Left lung (tissue), 4 donors: ENCODE measurements at regions not wholly inside any gene's neighbourhood (a gene's known extent, or its start where the extent isn't known, plus 50 kb on each side); places are given as distances from the start of the nearest gene placed in this dataset.

Experiments
- ATAC-seq: fragments of 200-7000 bp; cut with Tn5 transposase; one replicate; pipeline ENCODE4 v1.9.1; 2020; ENCODE audit warnings: moderate library complexity
- DNase-seq, 4 donors: peaks; one replicate each; pipeline ENCODE4 v3.0.0-alpha.2; 2013 to 2020
- H3K27ac ChIP-seq, 2 donors: fragments of 200-600 bp; sonication (generic) in 1 of 2; one replicate each; pipeline versions ENCODE4 v1.5.0 to v1.8.0; 2020 to 2021
- H3K27me3 ChIP-seq, 2 donors: fragments of 200-600 bp; sonication (generic) in 1 of 2; one replicate each; pipeline versions ENCODE4 v1.5.0 to v1.8.0; 2020 to 2021
- H3K36me3 ChIP-seq, 2 donors: fragments of 200-600 bp; sonication (generic) in 1 of 2; one replicate each; pipeline versions ENCODE4 v1.5.0 to v1.8.0; 2020 to 2021
- H3K4me1 ChIP-seq, 2 donors: fragments of 200-600 bp; one replicate each; pipeline ENCODE4 v1.8.0; 2021
- H3K4me3 ChIP-seq, 2 donors: fragments of 200-600 bp; sonication (generic) in 1 of 2; one replicate each; pipeline versions ENCODE4 v1.5.0 to v1.8.0; 2020 to 2021; ENCODE audit warnings: mild to moderate bottlenecking in 1 of 2
- H3K9me3 ChIP-seq, 2 donors: fragments of 200-600 bp; sonication (generic) in 1 of 2; one replicate each; pipeline versions ENCODE4 v1.5.0 to v1.8.0; 2020 to 2021
- CTCF ChIP-seq, 2 donors: fragments of 200-600 bp; sonication (generic) in 1 of 2; IDR thresholded peaks; one replicate each; pipeline versions ENCODE4 v1.5.0 to v1.8.0; 2021; ENCODE audit warnings: antibody characterized with exemption in 2 of 2
- intact Hi-C, 2 donors: fragments of 100-400 bp; cut with DNase I; formaldehyde crosslinking; loops; one replicate each; pipeline versions ENCODE4 v1.11.2 to v1.14.2; 2022
- donor health status: DM: no; HTN: yes; CAD: no.
- donor health status: DM: no; HTN: no; CAD: no.

DNA sequence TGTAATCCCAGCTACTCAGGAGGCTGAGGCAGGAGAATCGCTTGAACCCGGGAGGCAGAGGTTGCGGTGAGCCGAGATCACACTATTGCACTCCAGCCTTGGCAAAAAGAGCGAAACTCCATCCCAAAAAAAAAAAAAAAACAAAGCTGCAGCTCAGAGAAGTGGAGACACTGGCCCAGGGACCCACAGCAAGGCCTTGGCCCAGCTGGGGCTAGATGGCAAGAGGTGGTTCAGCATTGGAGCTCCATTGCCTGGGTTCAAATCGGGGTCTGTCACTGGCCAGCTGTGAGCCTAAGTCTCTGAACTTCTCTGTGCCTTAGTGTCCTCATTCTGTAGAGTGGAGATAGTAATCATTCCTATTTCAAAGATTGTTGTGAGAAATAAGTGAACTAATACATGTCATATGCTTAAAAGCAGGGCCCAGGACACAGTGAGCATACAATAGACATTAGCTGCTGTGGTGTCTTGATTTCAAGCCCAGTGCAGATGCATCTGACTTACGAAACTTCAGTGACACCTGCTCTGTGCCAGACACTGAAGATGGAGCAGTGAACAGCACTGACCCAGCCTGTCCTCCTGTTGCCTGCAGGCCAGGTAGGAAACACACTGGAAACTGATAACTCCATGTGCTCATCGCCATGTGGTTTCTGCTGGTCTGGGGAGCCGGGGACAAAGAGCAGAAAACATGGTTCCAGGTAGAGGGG, 127.7 kb downstream of the C9orf50 start:
- Histone ChIP-seq H3K27ac (peak overlapping the region in 1 of 2 donors; percentile 99), H3K4me3 (no peak overlapping the region), H3K27me3 (no peaks in the 10 kb centered on the region), H3K4me1 (peaks cover 47 to 94% of the 10 kb centered on the region in 2 donors), H3K9me3 (no peaks in the 10 kb centered on the region), H3K36me3 (peaks cover 0 to 24% of the 10 kb centered on the region in 2 donors)
- intact Hi-C loops: no loop called here
- no peak for TF ChIP-seq CTCF (IDR thresholded peaks at IDR 0.05)
- ATAC-seq (no peak), DNase-seq (peak in 1 of 4 donors; percentile 2)

GRCh38 chr9:129491487-129491855, 129.4 kb downstream of the C9orf50 start:
- TF ChIP-seq CTCF (IDR thresholded peaks at IDR 0.05): no peak
- ATAC-seq (no peak), DNase-seq (peak in 1 of 4 donors; percentile 91)
- H3K27ac ChIP-seq: peak overlapping the region; percentile 99 to 100
- H3K9me3 ChIP-seq: no peaks in the 10 kb centered on the region
- intact Hi-C loops: no loop called here
- peak overlapping the region in 1 of 2 donors; percentile 50 for H3K4me3 ChIP-seq
- H3K36me3 ChIP-seq: peaks cover 0 to 24% of the 10 kb centered on the region in 2 donors
- H3K27me3 ChIP-seq: no peaks in the 10 kb centered on the region
- peaks cover 51 to 96% of the 10 kb centered on the region in 2 donors for H3K4me1 ChIP-seq

- TF ChIP-seq CTCF (IDR thresholded peaks at IDR 0.05): no peak
- H3K9me3 ChIP-seq: no peaks in the 10 kb centered on the region
- H3K4me1 ChIP-seq: peaks cover 51 to 96% of the 10 kb centered on the region in 2 donors
- intact Hi-C loops: no loop called here
- no peaks in the 10 kb centered on the region for H3K27me3 ChIP-seq
- peaks cover 0 to 24% of the 10 kb centered on the region in 2 donors for H3K36me3 ChIP-seq
- ATAC-seq (no peak), DNase-seq (peak in 1 of 4 donors; percentile 82)
- peak overlapping the region; percentile 46 to 50 for H3K4me3 ChIP-seq
- H3K27ac ChIP-seq: peak overlapping the region; percentile 99 to 100
Observed at GRCh38 chr9:129490583-129491486, 130.1 kb downstream of the C9orf50 start.

GRCh38 chr9:129489838-129490582, 130.9 kb downstream of the C9orf50 start:
- Histone ChIP-seq H3K9me3 (no peaks in the 10 kb centered on the region), H3K4me1 (peaks cover 44 to 93% of the 10 kb centered on the region in 2 donors), H3K36me3 (peaks cover 0 to 24% of the 10 kb centered on the region in 2 donors), H3K27ac (peak overlapping the region; percentile 99 to 100), H3K4me3 (peak overlapping the region; percentile 46 to 50), H3K27me3 (no peaks in the 10 kb centered on the region)
- no peak for DNase-seq
- TF ChIP-seq CTCF (IDR thresholded peaks at IDR 0.05): no peak
- ATAC-seq: peak; percentile 1
- intact Hi-C loops: no loop called here
